WTC11 (cell line): ENCODE measurements at regions not wholly inside any gene's neighbourhood (a gene's known extent, or its start where the extent isn't known, plus 50 kb on each side); places are given as distances from the start of the nearest gene placed in this dataset.

Source experiments
- ATAC-seq: fragments of 200-7000 bp; cut with Tn5 transposase; 2 replicates; pipeline ENCODE4 v1.10.0; 2021; ENCODE audit warnings: mild to moderate bottlenecking, moderate library complexity
- CTCF ChIA-PET: fragments of 300-600 bp; sonication (Branson Sonifier 250); formaldehyde crosslinking; loops from one replicate; lab custom pipeline; 2021; ENCODE audit warnings: antibody characterized with exemption; lab: Charles Lee
- POLR2A ChIA-PET: fragments of 350-600 bp; sonication (Branson Sonifier 250); formaldehyde crosslinking; loops from one replicate; lab custom pipeline; 2021; ENCODE audit warnings: antibody characterized with exemption; lab: Charles Lee
- DNase-seq: peaks from one replicate; pipeline ENCODE4 v3.0.0; 2021; ENCODE audit warnings: low spot score
- H3K27ac Mint-ChIP-seq: 2 replicates; pipeline ENCODE4 v1.8.0; 2021; ENCODE audit warnings: mixed read lengths
- H3K27me3 Mint-ChIP-seq: 2 replicates; pipeline ENCODE4 v1.8.0; 2021; ENCODE audit warnings: low read depth, mild to moderate bottlenecking, moderate library complexity, mixed read lengths
- H3K36me3 Mint-ChIP-seq: 2 replicates; pipeline ENCODE4 v1.8.0; 2021; ENCODE audit warnings: mixed read lengths
- H3K4me1 Mint-ChIP-seq: 2 replicates; pipeline ENCODE4 v1.8.0; 2022; ENCODE audit warnings: mixed read lengths
- H3K4me3 Mint-ChIP-seq: 2 replicates; pipeline ENCODE4 v1.8.0; 2021; ENCODE audit warnings: mild to moderate bottlenecking, moderate library complexity, mixed read lengths
- H3K9me3 Mint-ChIP-seq: 2 replicates; pipeline ENCODE4 v1.8.0; 2021; ENCODE audit warnings: mixed read lengths
- AR ChIP-seq: fragments of 250-450 bp; sonication (Bioruptor Pico); IDR thresholded peaks from 2 replicates; pipeline ENCODE4 v1.9.0; 2021; ENCODE audit warnings: mild to moderate bottlenecking
- ARID4B ChIP-seq: sonication (generic); formaldehyde crosslinking; IDR thresholded peaks from 2 replicates; pipeline ENCODE4 v1.8.0; 2023; ENCODE audit warnings: missing genetic modification reagents, mild to moderate bottlenecking, borderline replicate concordance
- ATF2 ChIP-seq: sonication (generic); formaldehyde crosslinking; IDR thresholded peaks from 2 replicates; pipeline ENCODE4 v1.8.1; 2022; ENCODE audit warnings: low read depth, missing genetic modification reagents, borderline replicate concordance
- ATF6 ChIP-seq: sonication (generic); formaldehyde crosslinking; IDR thresholded peaks from 2 replicates; pipeline ENCODE4 v1.8.1; 2023; ENCODE audit warnings: mild to moderate bottlenecking, missing genetic modification reagents
- E2F1 ChIP-seq: sonication (generic); formaldehyde crosslinking; IDR thresholded peaks from 2 replicates; pipeline ENCODE4 v1.8.0; 2022; ENCODE audit warnings: mild to moderate bottlenecking, missing genetic modification reagents
- ERG ChIP-seq: fragments of 250-450 bp; sonication (Bioruptor Pico); IDR thresholded peaks from 2 replicates; pipeline ENCODE4 v1.8.0; 2021; ENCODE audit warnings: mild to moderate bottlenecking
- FOXJ3 ChIP-seq: sonication (generic); formaldehyde crosslinking; IDR thresholded peaks from 2 replicates; pipeline ENCODE4 v1.9.0; 2021; ENCODE audit warnings: missing genetic modification reagents, mild to moderate bottlenecking, borderline replicate concordance
- FOXP1 ChIP-seq: sonication (generic); formaldehyde crosslinking; IDR thresholded peaks from 2 replicates; pipeline ENCODE4 v1.8.0; 2022; ENCODE audit warnings: missing genetic modification reagents, mild to moderate bottlenecking, moderate library complexity, borderline replicate concordance
- FOXP4 ChIP-seq: sonication (generic); formaldehyde crosslinking; IDR thresholded peaks from 2 replicates; pipeline ENCODE4 v1.8.0; 2022; ENCODE audit warnings: mild to moderate bottlenecking, missing genetic modification reagents
- GRHL2 ChIP-seq: fragments of 250-450 bp; sonication (Bioruptor Pico); IDR thresholded peaks from 2 replicates; pipeline ENCODE4 v1.8.0; 2022; ENCODE audit warnings: mild to moderate bottlenecking, moderate library complexity; ENCODE audit not compliant: insufficient replicate concordance, severe bottlenecking
- JUN ChIP-seq: sonication (generic); formaldehyde crosslinking; IDR thresholded peaks from 2 replicates; pipeline ENCODE4 v1.8.0; 2023; ENCODE audit warnings: mild to moderate bottlenecking, missing genetic modification reagents
- MYBL2 ChIP-seq: sonication (generic); formaldehyde crosslinking; IDR thresholded peaks from 2 replicates; pipeline ENCODE4 v1.8.1; 2023; ENCODE audit warnings: mild to moderate bottlenecking, moderate library complexity, missing genetic modification reagents
- NFYB ChIP-seq: sonication (generic); formaldehyde crosslinking; conservative IDR thresholded peaks from 2 replicates; pipeline ENCODE4 v1.8.0; 2022; ENCODE audit warnings: low read depth, missing genetic modification reagents
- OVOL2 ChIP-seq: fragments of 250-450 bp; sonication (Bioruptor Pico); IDR thresholded peaks from 2 replicates; pipeline ENCODE4 v1.9.0; 2021; ENCODE audit warnings: mild to moderate bottlenecking, borderline replicate concordance
- TEAD4 ChIP-seq: sonication (generic); formaldehyde crosslinking; IDR thresholded peaks from 2 replicates; pipeline ENCODE4 v1.8.0; 2022; ENCODE audit warnings: mild to moderate bottlenecking, missing genetic modification reagents
- ZBTB21 ChIP-seq: sonication (generic); formaldehyde crosslinking; IDR thresholded peaks from 2 replicates; pipeline ENCODE4 v1.8.1; 2023; ENCODE audit warnings: mild to moderate bottlenecking, missing genetic modification reagents, borderline replicate concordance
- ZMAT4 ChIP-seq: fragments of 250-450 bp; sonication (Bioruptor Pico); IDR thresholded peaks from 2 replicates; pipeline ENCODE4 v1.9.0; 2021; ENCODE audit warnings: mild to moderate bottlenecking
- ZNF138 ChIP-seq: sonication (generic); formaldehyde crosslinking; conservative IDR thresholded peaks from 2 replicates; pipeline ENCODE4 v1.8.1; 2022; ENCODE audit warnings: mild to moderate bottlenecking, moderate library complexity, missing genetic modification reagents
- ZNF263 ChIP-seq: sonication (generic); formaldehyde crosslinking; IDR thresholded peaks from 2 replicates; pipeline ENCODE4 v1.8.1; 2022; ENCODE audit warnings: low read depth, mild to moderate bottlenecking, moderate library complexity, missing genetic modification reagents
- ZNF423 ChIP-seq: fragments of 250-450 bp; sonication (Bioruptor Pico); IDR thresholded peaks from 2 replicates; pipeline ENCODE4 v2.1.2; 2022; ENCODE audit warnings: mild to moderate bottlenecking, moderate library complexity

- Mint-ChIP-seq H3K4me1 (no peaks in the 10 kb centered on the region), H3K9me3 (no peaks in the 10 kb centered on the region), H3K27ac (no peak overlapping the region), H3K36me3 (no peaks in the 10 kb centered on the region; the same call in 1 of the 2 replicates), H3K4me3 (no peak overlapping the region), H3K27me3 (no peaks in the 10 kb centered on the region)
- TF ChIP-seq ZNF263 (CRISPR knock-in tag) (no peak), GRHL2 (CRISPR knock-in tag) (no peak), ZNF423 (no peak), FOXJ3 (CRISPR knock-in tag) (no peak), ZNF138 (no peak), AR (CRISPR knock-in tag) (no peak), E2F1 (CRISPR knock-in tag) (no peak), ZBTB21 (no peak), MYBL2 (no peak), ARID4B (CRISPR knock-in tag) (no peak), ATF6 (CRISPR knock-in tag) (no peak)
- POLR2A ChIA-PET, result no interaction called here
- ATAC-seq, result no peak
- DNase-seq, result no peak
- CTCF ChIA-PET, result no interaction called here
Observed at GRCh38 chr12:77772676-77773298, 57.9 kb upstream of the NAV3 start.

GRCh38 chr12:77768558-77768957 lies 62.1 kb upstream of the NAV3 start:
- H3K4me3 Mint-ChIP-seq, result no peak overlapping the region
- ATAC-seq, result no peak
- POLR2A ChIA-PET, result no interaction called here
- peaks cover 8% of the 10 kb centered on the region for H3K4me1 Mint-ChIP-seq
- no peaks in the 10 kb centered on the region for H3K9me3 Mint-ChIP-seq
- H3K36me3 Mint-ChIP-seq, result no peaks in the 10 kb centered on the region; the same call in 1 of the 2 replicates
- no peak overlapping the region for H3K27ac Mint-ChIP-seq
- H3K27me3 Mint-ChIP-seq, result no peaks in the 10 kb centered on the region
- TF ChIP-seq OVOL2 (CRISPR knock-in tag) (no peak), JUN (CRISPR knock-in tag) (no peak), FOXP1 (CRISPR knock-in tag) (no peak), ZMAT4 (CRISPR knock-in tag) (no peak), ATF2 (CRISPR knock-in tag) (no peak), NFYB (CRISPR knock-in tag) (no peak), FOXP4 (no peak), ERG (CRISPR knock-in tag) (no peak), TEAD4 (CRISPR knock-in tag) (no peak)
- TF ChIP-seq, all 79 proteins: peak for 0
- CTCF ChIA-PET, result no interaction called here
- DNase-seq, result no peak
